T-helper 17 cell (primary cell): ENCODE measurements at regions not wholly inside any gene's neighbourhood (a gene's known extent, or its start where the extent isn't known, plus 50 kb on each side); places are given as distances from the start of the nearest gene placed in this dataset.
"Not testable (repeated sequence)": the region's sequence is repeated elsewhere in the genome, so short reads cannot be mapped to it uniquely, and the experiment has no call there.

Source experiments
- ATAC-seq: fragments of 150-1000 bp; cut with Tn5 transposase; 2 replicates; pipeline ENCODE4 v1.10.0; 2021; ENCODE audit warnings: mild to moderate bottlenecking, moderate library complexity
- DNase-seq, 3 donors: peaks; one replicate each; pipeline versions ENCODE4 v3.0.0 to v3.0.0-alpha.2; 2020 to 2021
- H3K9me3 ChIP-seq: one replicate; pipeline ENCODE4 v1.7.0; 2013; ENCODE audit warnings: low read length, mild to moderate bottlenecking; ENCODE audit not compliant: control insufficient read depth, poor library complexity, severe bottlenecking
- H3K27ac Mint-ChIP-seq: one replicate; pipeline ENCODE4 v1.8.0; 2022; ENCODE audit warnings: mild to moderate bottlenecking, moderate library complexity, mixed read lengths
- H3K27me3 Mint-ChIP-seq: one replicate; pipeline ENCODE4 v1.8.0; 2022; ENCODE audit warnings: mixed read lengths
- H3K36me3 Mint-ChIP-seq: one replicate; pipeline ENCODE4 v1.8.0; 2022; ENCODE audit warnings: low read depth, mixed read lengths
- H3K4me1 Mint-ChIP-seq: one replicate; pipeline ENCODE4 v1.8.0; 2022; ENCODE audit warnings: mild to moderate bottlenecking, mixed read lengths
- H3K4me3 Mint-ChIP-seq: one replicate; pipeline ENCODE4 v1.8.0; 2022; ENCODE audit warnings: mild to moderate bottlenecking, moderate library complexity, mixed read lengths

- peaks cover 19% of the 10 kb centered on the region for H3K27me3 Mint-ChIP-seq
- H3K36me3 Mint-ChIP-seq: no peaks in the 10 kb centered on the region
- H3K27ac Mint-ChIP-seq: no peak overlapping the region
- H3K4me3 Mint-ChIP-seq: no peak overlapping the region
- H3K4me1 Mint-ChIP-seq: no peaks in the 10 kb centered on the region
- H3K9me3 ChIP-seq: no peaks in the 10 kb centered on the region
- ATAC-seq (no peak), DNase-seq (no peak)
These were observed 166.5 kb downstream of the MINAR1 start for GRCh38 chr15:79598639-79599038.

DNA sequence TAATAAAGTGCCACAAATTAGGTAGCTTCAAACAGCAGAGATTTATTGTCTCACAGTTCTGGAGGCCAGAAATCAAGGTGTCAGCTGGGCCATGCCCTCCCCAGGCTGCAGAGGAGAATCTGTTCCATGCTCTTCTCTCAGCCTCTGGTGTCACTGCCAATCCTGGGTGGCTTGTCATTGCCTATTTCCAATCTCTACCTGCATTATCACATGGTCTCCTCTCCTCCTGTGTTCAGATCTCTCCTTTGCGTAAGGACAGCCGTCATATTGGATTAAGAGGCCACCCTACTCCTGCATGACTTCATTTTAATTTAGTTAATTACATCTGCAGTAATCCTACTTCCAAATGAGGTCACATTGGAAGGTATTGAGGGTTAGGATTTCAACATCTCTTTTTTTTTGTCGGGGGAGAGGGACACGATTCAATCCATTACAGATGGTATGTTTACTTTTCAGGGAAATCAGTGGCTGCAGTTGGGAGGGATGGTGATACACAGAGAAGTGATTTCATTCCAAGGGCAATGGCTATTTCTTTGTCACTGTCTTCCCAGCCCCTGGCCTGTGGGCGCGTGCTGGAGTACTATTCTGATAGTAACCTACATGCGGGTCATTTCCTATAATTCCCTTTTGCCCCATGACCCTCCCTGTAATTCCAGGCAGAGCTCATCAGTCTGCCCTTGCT lies 169.4 kb downstream of the MINAR1 start:
- no peaks in the 10 kb centered on the region for H3K36me3 Mint-ChIP-seq
- no peak overlapping the region for H3K27ac Mint-ChIP-seq
- no peaks in the 10 kb centered on the region for H3K4me1 Mint-ChIP-seq
- no peak overlapping the region for H3K4me3 Mint-ChIP-seq
- H3K9me3 ChIP-seq: no peaks in the 10 kb centered on the region
- ATAC-seq: no peak
- DNase-seq: no peak
- H3K27me3 Mint-ChIP-seq: peaks cover 32% of the 10 kb centered on the region

GRCh38 chr15:79602180-79602579 lies 170.0 kb downstream of the MINAR1 start:
- Mint-ChIP-seq H3K27ac (no peak overlapping the region), H3K4me3 (no peak overlapping the region), H3K27me3 (peaks cover 38% of the 10 kb centered on the region), H3K4me1 (no peaks in the 10 kb centered on the region), H3K36me3 (no peaks in the 10 kb centered on the region)
- DNase-seq: no peak
- ATAC-seq: no peak
- no peaks in the 10 kb centered on the region for H3K9me3 ChIP-seq

GRCh38 chr15:79602731-79603130 lies 170.6 kb downstream of the MINAR1 start:
- no peaks in the 10 kb centered on the region for H3K9me3 ChIP-seq
- Mint-ChIP-seq H3K36me3 (no peaks in the 10 kb centered on the region), H3K27ac (no peak overlapping the region), H3K4me3 (no peak overlapping the region), H3K4me1 (no peaks in the 10 kb centered on the region), H3K27me3 (peaks cover 44% of the 10 kb centered on the region)
- ATAC-seq (no peak), DNase-seq (no peak)

DNA sequence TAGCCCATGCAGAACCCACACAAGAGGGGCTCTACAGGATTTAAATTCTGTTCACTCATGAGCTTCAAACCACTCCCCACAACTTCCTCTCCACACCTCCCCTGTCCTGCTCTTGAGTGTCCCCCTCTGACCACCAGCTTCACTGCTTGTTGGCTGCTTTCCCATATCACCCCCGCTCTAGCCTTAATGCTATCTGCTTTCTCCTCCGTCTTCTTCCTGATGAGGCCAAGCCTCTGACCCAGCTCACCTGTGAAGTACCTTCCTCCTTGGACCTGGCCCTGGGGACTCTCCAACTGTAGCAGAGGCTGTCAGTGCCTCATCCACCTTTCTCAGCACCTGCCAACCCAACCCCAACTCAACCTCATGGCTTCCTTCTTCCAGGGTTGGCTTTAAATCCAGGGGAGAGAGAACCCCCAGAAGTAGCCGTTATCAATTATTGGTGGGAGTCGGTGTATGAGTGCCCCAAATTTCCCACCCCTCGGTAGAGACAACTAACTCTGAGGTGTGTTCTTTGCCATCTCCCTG lies 174.8 kb downstream of the MINAR1 start:
- H3K36me3 Mint-ChIP-seq: no peaks in the 10 kb centered on the region
- no peak for ATAC-seq
- peaks cover 61% of the 10 kb centered on the region for H3K27me3 Mint-ChIP-seq
- H3K27ac Mint-ChIP-seq: no peak overlapping the region
- H3K4me3 Mint-ChIP-seq: no peak overlapping the region
- H3K4me1 Mint-ChIP-seq: no peaks in the 10 kb centered on the region
- no peaks in the 10 kb centered on the region for H3K9me3 ChIP-seq
- DNase-seq: no peak

GRCh38 chr15:79608066-79608864 lies 176.1 kb downstream of the MINAR1 start:
- Mint-ChIP-seq H3K27me3 (peaks cover 55% of the 10 kb centered on the region), H3K27ac (no peak overlapping the region), H3K4me3 (no peak overlapping the region), H3K36me3 (no peaks in the 10 kb centered on the region), H3K4me1 (no peaks in the 10 kb centered on the region)
- ATAC-seq (no peak), DNase-seq (no peak)
- no peaks in the 10 kb centered on the region for H3K9me3 ChIP-seq

GRCh38 chr15:79609506-79609905 lies 177.4 kb downstream of the MINAR1 start:
- no peaks in the 10 kb centered on the region for H3K4me1 Mint-ChIP-seq
- H3K27me3 Mint-ChIP-seq: peaks cover 52% of the 10 kb centered on the region
- ATAC-seq (no peak), DNase-seq (no peak)
- no peak overlapping the region for H3K27ac Mint-ChIP-seq
- no peaks in the 10 kb centered on the region for H3K36me3 Mint-ChIP-seq
- no peaks in the 10 kb centered on the region for H3K9me3 ChIP-seq
- H3K4me3 Mint-ChIP-seq: no peak overlapping the region

- no peak overlapping the region for H3K4me3 Mint-ChIP-seq
- H3K27me3 Mint-ChIP-seq: peaks cover 47% of the 10 kb centered on the region
- DNase-seq: no peak
- H3K27ac Mint-ChIP-seq: no peak overlapping the region
- H3K4me1 Mint-ChIP-seq: no peaks in the 10 kb centered on the region
- no peak for ATAC-seq
- H3K36me3 Mint-ChIP-seq: no peaks in the 10 kb centered on the region
- H3K9me3 ChIP-seq: no peaks in the 10 kb centered on the region
These were observed 177.9 kb downstream of the MINAR1 start for GRCh38 chr15:79610021-79610420.

DNA sequence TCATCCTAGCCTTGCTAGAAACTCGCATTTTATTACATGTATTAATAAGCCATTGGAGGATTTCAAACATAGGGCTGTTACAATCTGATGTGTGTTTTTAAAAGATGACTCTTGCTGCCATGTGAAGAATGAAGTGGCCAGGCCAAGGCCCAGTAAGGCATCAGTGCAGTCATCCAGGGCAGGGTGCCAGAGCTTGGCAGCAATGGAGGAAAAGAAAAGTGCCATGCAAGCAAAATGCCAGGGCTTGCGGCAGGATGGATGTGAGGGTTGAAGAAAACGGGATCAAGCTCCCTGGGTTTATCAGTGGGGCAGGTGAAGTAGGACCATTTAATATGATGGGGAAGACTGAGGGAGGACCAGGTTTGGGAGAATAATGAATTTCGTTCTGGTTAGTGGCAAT lies 183.6 kb downstream of the MINAR1 start:
- ATAC-seq (no peak), DNase-seq (no peak)
- Mint-ChIP-seq H3K27me3 (peaks cover 11% of the 10 kb centered on the region), H3K27ac (no peak overlapping the region), H3K4me3 (no peak overlapping the region), H3K36me3 (no peaks in the 10 kb centered on the region), H3K4me1 (no peaks in the 10 kb centered on the region)
- H3K9me3 ChIP-seq: no peaks in the 10 kb centered on the region

DNA sequence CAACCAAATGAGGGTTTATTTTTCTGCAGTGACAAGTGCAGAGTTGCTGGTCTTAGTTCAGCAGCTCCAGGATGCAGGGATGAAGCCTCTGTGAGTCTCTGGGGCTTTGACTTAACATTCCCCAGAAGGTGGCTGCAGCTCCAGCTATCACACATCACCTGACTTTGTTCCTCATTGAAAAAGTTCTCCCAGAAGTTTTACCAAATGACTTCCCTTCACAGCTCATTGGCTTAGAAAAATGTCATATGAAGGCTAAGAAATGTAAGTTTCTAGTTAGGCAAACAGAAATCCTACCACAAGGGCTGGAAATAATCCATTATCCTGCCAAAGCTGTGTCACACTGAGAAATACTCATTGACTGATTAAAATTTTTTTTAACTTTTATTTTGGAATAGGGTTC lies 184.9 kb downstream of the MINAR1 start:
- H3K27me3 Mint-ChIP-seq: peaks cover 16% of the 10 kb centered on the region
- peaks cover 2% of the 10 kb centered on the region for H3K36me3 Mint-ChIP-seq
- ATAC-seq (no peak), DNase-seq (no peak)
- H3K9me3 ChIP-seq: no peaks in the 10 kb centered on the region
- no peak overlapping the region for H3K4me3 Mint-ChIP-seq
- H3K27ac Mint-ChIP-seq: no peak overlapping the region
- H3K4me1 Mint-ChIP-seq: no peaks in the 10 kb centered on the region

- Mint-ChIP-seq H3K27ac (no peak overlapping the region), H3K4me1 (no peaks in the 10 kb centered on the region), H3K4me3 (no peak overlapping the region), H3K27me3 (peaks cover 43% of the 10 kb centered on the region), H3K36me3 (peaks cover 2% of the 10 kb centered on the region)
- DNase-seq: no peak
- no peaks in the 10 kb centered on the region for H3K9me3 ChIP-seq
- ATAC-seq: no peak
These were observed 188.1 kb downstream of the MINAR1 start for GRCh38 chr15:79620112-79620857.

DNA sequence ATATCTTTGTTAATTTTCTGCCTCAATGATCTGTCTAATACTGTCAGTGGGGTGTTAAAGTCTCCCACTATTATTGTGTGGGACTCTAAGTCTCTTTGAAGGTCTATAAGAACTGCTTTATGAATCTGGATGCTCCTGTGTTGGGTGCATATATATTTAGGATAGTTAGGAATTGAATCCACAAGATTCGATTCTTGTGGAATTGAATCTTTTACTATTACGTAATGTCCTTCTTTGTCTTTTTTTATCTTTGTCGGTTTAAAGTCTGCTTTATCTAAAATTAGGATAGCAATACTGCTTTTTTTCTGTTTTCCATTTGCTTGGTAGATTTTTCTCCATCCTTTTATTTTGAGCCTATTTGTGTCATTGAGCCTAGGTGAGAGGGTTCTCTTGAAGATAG lies 189.7 kb downstream of the MINAR1 start:
- H3K27me3 Mint-ChIP-seq: peaks cover 47% of the 10 kb centered on the region
- not testable (repeated sequence) for H3K36me3 Mint-ChIP-seq, DNase-seq, H3K4me1 Mint-ChIP-seq, H3K27ac Mint-ChIP-seq, ATAC-seq, H3K9me3 ChIP-seq, H3K4me3 Mint-ChIP-seq

GRCh38 chr15:79623488-79623887 lies 191.4 kb downstream of the MINAR1 start:
- no peak for ATAC-seq
- peaks cover 56% of the 10 kb centered on the region for H3K27me3 Mint-ChIP-seq
- H3K36me3 Mint-ChIP-seq: peaks cover 2% of the 10 kb centered on the region
- no peaks in the 10 kb centered on the region for H3K9me3 ChIP-seq
- H3K4me3 Mint-ChIP-seq: no peak overlapping the region
- no peak overlapping the region for H3K27ac Mint-ChIP-seq
- no peaks in the 10 kb centered on the region for H3K4me1 Mint-ChIP-seq
- DNase-seq: no peak
